HG02763 (cell line): ENCODE measurements at regions not wholly inside any gene's neighbourhood (a gene's known extent, or its start where the extent isn't known, plus 50 kb on each side); places are given as distances from the start of the nearest gene placed in this dataset.

Source experiments
- ATAC-seq: cut with Tn5 transposase; IDR thresholded peaks from one replicate; pipeline ENCODE4 v1.9.1; 2021; ENCODE audit warnings: mild to moderate bottlenecking, moderate library complexity; ENCODE audit not compliant: unreplicated experiment

GRCh38 chr2:183214680-183215079 is 90.4 kb downstream of the NUP35 start:
- peak; percentile 80 for ATAC-seq

- ATAC-seq = no peak
These were observed 91.7 kb downstream of the NUP35 start for GRCh38 chr2:183215917-183216316.

- ATAC-seq = no peak
These were observed 95.6 kb downstream of the NUP35 start for GRCh38 chr2:183219888-183220287.

GRCh38 chr2:183222751-183223150 is 98.5 kb downstream of the NUP35 start:
- no peak for ATAC-seq

- ATAC-seq = no peak
These were observed 100.7 kb downstream of the NUP35 start for GRCh38 chr2:183224948-183225347.

GRCh38 chr2:183227176-183227575 is 102.9 kb downstream of the NUP35 start:
- ATAC-seq = no peak

- no peak for ATAC-seq
These were observed 105.1 kb downstream of the NUP35 start for GRCh38 chr2:183229386-183229785.

- ATAC-seq = no peak
These were observed 108.1 kb downstream of the NUP35 start for GRCh38 chr2:183232161-183232865.

- ATAC-seq = no peak
These were observed 118.7 kb downstream of the NUP35 start for GRCh38 chr2:183242937-183243336.

GRCh38 chr2:183243758-183244157 is 119.5 kb downstream of the NUP35 start:
- no peak for ATAC-seq

GRCh38 chr2:183244300-183244844 is 120.1 kb downstream of the NUP35 start:
- no peak for ATAC-seq

- ATAC-seq = no peak
These were observed 124.8 kb downstream of the NUP35 start for GRCh38 chr2:183248866-183249567.

GRCh38 chr2:183250061-183250460 is 125.8 kb downstream of the NUP35 start:
- no peak for ATAC-seq

GRCh38 chr2:183250472-183250871 is 126.2 kb downstream of the NUP35 start:
- ATAC-seq = no peak

- no peak for ATAC-seq
These were observed 129.3 kb downstream of the NUP35 start for GRCh38 chr2:183253441-183254130.

GRCh38 chr2:183255411-183255810 is 131.2 kb downstream of the NUP35 start:
- no peak for ATAC-seq

GRCh38 chr2:183259921-183260320 is 135.7 kb downstream of the NUP35 start:
- no peak for ATAC-seq

- no peak for ATAC-seq
These were observed 136.3 kb downstream of the NUP35 start for GRCh38 chr2:183260527-183260926.

- no peak for ATAC-seq
These were observed 140.8 kb downstream of the NUP35 start for GRCh38 chr2:183264890-183265535.

GRCh38 chr2:183267148-183267827 is 143.0 kb downstream of the NUP35 start:
- peak; percentile 74 for ATAC-seq

GRCh38 chr2:183269956-183270355 is 145.7 kb downstream of the NUP35 start:
- no peak for ATAC-seq
